NCI-H226 (cell line): ENCODE measurements at regions not wholly inside any gene's neighbourhood (a gene's known extent, or its start where the extent isn't known, plus 50 kb on each side); places are given as distances from the start of the nearest gene placed in this dataset.
"Not testable (repeated sequence)": the region's sequence is repeated elsewhere in the genome, so short reads cannot be mapped to it uniquely, and the experiment has no call there.

Experiments used
- DNase-seq: peaks from one replicate; pipeline ENCODE4 v3.0.0-alpha.2; 2015

- DNase-seq = no peak
Observed at GRCh38 chr3:105094588-105094987, 272.1 kb upstream of the ALCAM start.

- DNase-seq = no peak
Observed at GRCh38 chr3:105096071-105096470, 270.6 kb upstream of the ALCAM start.

- no peak for DNase-seq
Observed at GRCh38 chr3:105101603-105102002, 265.1 kb upstream of the ALCAM start.

- no peak for DNase-seq
Observed at GRCh38 chr3:105103139-105103538, 263.6 kb upstream of the ALCAM start.

GRCh38 chr3:105108823-105109222 lies 257.9 kb upstream of the ALCAM start:
- DNase-seq = no peak

GRCh38 chr3:105118905-105119304 lies 247.8 kb upstream of the ALCAM start:
- peak; percentile 55 for DNase-seq

GRCh38 chr3:105119801-105120340 lies 246.8 kb upstream of the ALCAM start:
- peak; percentile 7 for DNase-seq

GRCh38 chr3:105130911-105131310 lies 235.8 kb upstream of the ALCAM start:
- no peak for DNase-seq

GRCh38 chr3:105137911-105138310 lies 228.8 kb upstream of the ALCAM start:
- no peak for DNase-seq

- no peak for DNase-seq
Observed at GRCh38 chr3:105139881-105140560, 226.7 kb upstream of the ALCAM start.

- DNase-seq = no peak
Observed at GRCh38 chr3:105140899-105141367, 225.8 kb upstream of the ALCAM start.

GRCh38 chr3:105144837-105145236 lies 221.9 kb upstream of the ALCAM start:
- DNase-seq = no peak

- no peak for DNase-seq
Observed at GRCh38 chr3:105145511-105145910, 221.2 kb upstream of the ALCAM start.

GRCh38 chr3:105149197-105149596 lies 217.5 kb upstream of the ALCAM start:
- DNase-seq = not testable (repeated sequence)

GRCh38 chr3:105152987-105153386 lies 213.7 kb upstream of the ALCAM start:
- DNase-seq = no peak

- no peak for DNase-seq
Observed at GRCh38 chr3:105154692-105155091, 212.0 kb upstream of the ALCAM start.

GRCh38 chr3:105157067-105157765 lies 209.5 kb upstream of the ALCAM start:
- no peak for DNase-seq

- DNase-seq = no peak
Observed at GRCh38 chr3:105157766-105158085, 209.0 kb upstream of the ALCAM start.

- no peak for DNase-seq
Observed at GRCh38 chr3:105158286-105158685, 208.4 kb upstream of the ALCAM start.

GRCh38 chr3:105162448-105162847 lies 204.3 kb upstream of the ALCAM start:
- no peak for DNase-seq

GRCh38 chr3:105166893-105167292 lies 199.8 kb upstream of the ALCAM start:
- no peak for DNase-seq

GRCh38 chr3:105170423-105170822 lies 196.3 kb upstream of the ALCAM start:
- no peak for DNase-seq

GRCh38 chr3:105174017-105174615 lies 192.6 kb upstream of the ALCAM start:
- no peak for DNase-seq

GRCh38 chr3:105177576-105177975 lies 189.1 kb upstream of the ALCAM start:
- DNase-seq = no peak
